Cardiac muscle cell (in vitro differentiated cells and primary cell): ENCODE measurements at regions not wholly inside any gene's neighbourhood (a gene's known extent, or its start where the extent isn't known, plus 50 kb on each side); places are given as distances from the start of the nearest gene placed in this dataset.
A peak's percentile ranks its signal among the peaks of the same experiment; 100 is the strongest.

Experiments used
- DNase-seq, 2 donors: peaks; one replicate each; pipeline versions ENCODE4 v3.0.0 to v3.0.0-alpha.2; 2010 to 2017; ENCODE audit warnings: low read depth in 1 of 2, low spot score in 1 of 2
- H3K27ac ChIP-seq: fragments of 200-600 bp; sonication (generic); 2 replicates; pipeline ENCODE4 v1.5.1; 2016
- H3K27me3 ChIP-seq: fragments of 200-600 bp; sonication (generic); 2 replicates; pipeline ENCODE4 v1.6.0; 2016; ENCODE audit warnings: control low read depth
- H3K36me3 ChIP-seq: fragments of 200-600 bp; sonication (generic); 2 replicates; pipeline ENCODE4 v1.5.1; 2016; ENCODE audit warnings: control low read depth
- H3K4me1 ChIP-seq: fragments of 200-600 bp; sonication (generic); 2 replicates; pipeline ENCODE4 v1.8.1; 2017; ENCODE audit warnings: low read depth, mild to moderate bottlenecking, mixed run types
- H3K4me3 ChIP-seq: fragments of 200-600 bp; sonication (generic); 2 replicates; pipeline ENCODE4 v1.5.1; 2016; ENCODE audit warnings: mild to moderate bottlenecking
- H3K9me3 ChIP-seq: fragments of 200-600 bp; sonication (generic); 2 replicates; pipeline ENCODE4 v1.5.1; 2017; ENCODE audit warnings: low read depth, mild to moderate bottlenecking, control low read depth
- CTCF ChIP-seq: IDR thresholded peaks from 2 replicates; pipeline ENCODE4 v1.5.1; 2012; ENCODE audit warnings: low read depth, mild to moderate bottlenecking, low read length

GRCh38 chr4:111502626-111503025, 642.6 kb upstream of the FAM241A start:
- Histone ChIP-seq H3K27ac (no peak overlapping the region), H3K4me3 (no peak overlapping the region), H3K4me1 (no peaks in the 10 kb centered on the region), H3K36me3 (no peaks in the 10 kb centered on the region), H3K9me3 (no peaks in the 10 kb centered on the region), H3K27me3 (no peaks in the 10 kb centered on the region)
- DNase-seq = no peak
- TF ChIP-seq CTCF = no peak

- TF ChIP-seq CTCF = no peak
- peak in 1 of 2 donors; percentile 38 for DNase-seq
Measured at GRCh38 chr4:111506706-111507105, 638.5 kb upstream of the FAM241A start.

GRCh38 chr4:111510535-111510934, 634.7 kb upstream of the FAM241A start:
- Histone ChIP-seq H3K4me3 (no peak overlapping the region), H3K27me3 (no peaks in the 10 kb centered on the region), H3K36me3 (no peaks in the 10 kb centered on the region), H3K9me3 (no peaks in the 10 kb centered on the region), H3K4me1 (no peaks in the 10 kb centered on the region), H3K27ac (no peak overlapping the region)
- no peak for TF ChIP-seq CTCF
- DNase-seq = no peak

More at GRCh38 chr4:111506706-111507105, 638.5 kb upstream of the FAM241A start:
- no peaks in the 10 kb centered on the region for H3K4me1 ChIP-seq
- no peaks in the 10 kb centered on the region for H3K9me3 ChIP-seq
- H3K4me3 ChIP-seq = no peak overlapping the region
- no peaks in the 10 kb centered on the region for H3K27me3 ChIP-seq
- H3K27ac ChIP-seq = no peak overlapping the region
- no peaks in the 10 kb centered on the region for H3K36me3 ChIP-seq

GRCh38 chr4:111512081-111512783, 633.0 kb upstream of the FAM241A start:
- no peaks in the 10 kb centered on the region for H3K36me3 ChIP-seq
- no peaks in the 10 kb centered on the region for H3K27me3 ChIP-seq
- no peak overlapping the region for H3K4me3 ChIP-seq
- H3K27ac ChIP-seq = no peak overlapping the region
- TF ChIP-seq CTCF = no peak
- DNase-seq = peak in 1 of 2 donors; percentile 89
- no peaks in the 10 kb centered on the region for H3K9me3 ChIP-seq
- H3K4me1 ChIP-seq = no peaks in the 10 kb centered on the region

- Histone ChIP-seq H3K36me3 (no peaks in the 10 kb centered on the region), H3K27ac (no peak overlapping the region), H3K27me3 (no peaks in the 10 kb centered on the region), H3K4me3 (no peak overlapping the region), H3K4me1 (no peaks in the 10 kb centered on the region), H3K9me3 (no peaks in the 10 kb centered on the region)
- no peak for TF ChIP-seq CTCF
- DNase-seq = no peak
Measured at GRCh38 chr4:111519683-111520082, 625.6 kb upstream of the FAM241A start.
